Liver (tissue), 3 donors: ENCODE measurements at regions not wholly inside any gene's neighbourhood (a gene's known extent, or its start where the extent isn't known, plus 50 kb on each side); places are given as distances from the start of the nearest gene placed in this dataset.

Experiments used
- FOXA1 ChIP-seq: IDR thresholded peaks from 2 replicates; pipeline ENCODE4 v1.6.1; 2016; ENCODE audit warnings: antibody characterized with exemption
- SP1 ChIP-seq: IDR thresholded peaks from 2 replicates; pipeline ENCODE4 v1.6.1; 2018; ENCODE audit warnings: antibody characterized with exemption, mild to moderate bottlenecking
- TAF1 ChIP-seq: conservative IDR thresholded peaks from 2 replicates; pipeline ENCODE4 v1.6.1; 2016; ENCODE audit warnings: antibody characterized with exemption, mild to moderate bottlenecking
- YY1 ChIP-seq: IDR thresholded peaks from 2 replicates; pipeline ENCODE4 v1.6.1; 2016; ENCODE audit warnings: antibody characterized with exemption, mild to moderate bottlenecking
- TF ChIP-seq, protein P1 (sequence below): fragments of 150-350 bp; IDR thresholded peaks from 2 replicates; pipeline ENCODE4 v1.5.1; 2017; ENCODE audit warnings: improper control_type of control experiment, low read depth, low read length; ENCODE audit not compliant: missing input control
- TF ChIP-seq, protein P2 (sequence below): IDR thresholded peaks from 2 replicates; pipeline ENCODE4 v1.6.1; 2016; ENCODE audit warnings: antibody characterized with exemption, mild to moderate bottlenecking
- donor health status: healthy.
- donor health status: healthy.

DNA sequence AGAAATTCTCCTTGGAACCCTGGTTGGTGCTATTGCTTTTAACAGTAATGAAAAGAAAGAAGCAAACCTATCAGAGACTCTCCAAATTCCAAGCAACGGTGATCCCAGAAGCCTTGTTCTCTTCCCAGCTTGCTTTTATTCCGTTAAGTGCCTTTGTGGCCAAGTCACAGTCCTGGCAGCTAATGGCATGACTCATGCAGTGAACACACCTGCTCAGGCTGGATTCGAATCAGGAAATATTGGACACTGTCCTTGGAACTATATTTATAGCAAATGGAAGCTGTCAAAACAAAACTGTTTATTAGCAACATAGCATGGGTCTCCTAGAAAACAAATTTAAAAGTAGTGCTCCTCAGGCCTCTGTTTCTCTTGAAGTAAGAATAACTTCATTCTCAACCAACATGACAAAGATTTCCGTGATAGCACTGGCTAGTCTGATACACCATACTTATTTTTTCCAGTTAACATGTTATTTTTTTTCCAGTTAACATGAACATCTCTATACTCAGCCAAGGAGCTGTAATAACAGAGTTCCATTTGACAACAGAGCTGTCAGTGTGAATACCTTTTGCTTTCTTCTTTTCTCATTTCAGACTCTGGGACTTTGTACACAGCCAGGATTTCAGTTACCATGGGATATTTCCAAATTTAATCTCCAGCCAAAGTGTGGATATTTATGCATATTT, 502.4 kb downstream of the GADD45G start:
- TF ChIP-seq, protein P1, sequence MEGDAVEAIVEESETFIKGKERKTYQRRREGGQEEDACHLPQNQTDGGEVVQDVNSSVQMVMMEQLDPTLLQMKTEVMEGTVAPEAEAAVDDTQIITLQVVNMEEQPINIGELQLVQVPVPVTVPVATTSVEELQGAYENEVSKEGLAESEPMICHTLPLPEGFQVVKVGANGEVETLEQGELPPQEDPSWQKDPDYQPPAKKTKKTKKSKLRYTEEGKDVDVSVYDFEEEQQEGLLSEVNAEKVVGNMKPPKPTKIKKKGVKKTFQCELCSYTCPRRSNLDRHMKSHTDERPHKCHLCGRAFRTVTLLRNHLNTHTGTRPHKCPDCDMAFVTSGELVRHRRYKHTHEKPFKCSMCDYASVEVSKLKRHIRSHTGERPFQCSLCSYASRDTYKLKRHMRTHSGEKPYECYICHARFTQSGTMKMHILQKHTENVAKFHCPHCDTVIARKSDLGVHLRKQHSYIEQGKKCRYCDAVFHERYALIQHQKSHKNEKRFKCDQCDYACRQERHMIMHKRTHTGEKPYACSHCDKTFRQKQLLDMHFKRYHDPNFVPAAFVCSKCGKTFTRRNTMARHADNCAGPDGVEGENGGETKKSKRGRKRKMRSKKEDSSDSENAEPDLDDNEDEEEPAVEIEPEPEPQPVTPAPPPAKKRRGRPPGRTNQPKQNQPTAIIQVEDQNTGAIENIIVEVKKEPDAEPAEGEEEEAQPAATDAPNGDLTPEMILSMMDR, result no peak
- no peak for TF ChIP-seq TAF1
- TF ChIP-seq FOXA1, result no peak
- TF ChIP-seq SP1, result no peak
- TF ChIP-seq, protein P2, sequence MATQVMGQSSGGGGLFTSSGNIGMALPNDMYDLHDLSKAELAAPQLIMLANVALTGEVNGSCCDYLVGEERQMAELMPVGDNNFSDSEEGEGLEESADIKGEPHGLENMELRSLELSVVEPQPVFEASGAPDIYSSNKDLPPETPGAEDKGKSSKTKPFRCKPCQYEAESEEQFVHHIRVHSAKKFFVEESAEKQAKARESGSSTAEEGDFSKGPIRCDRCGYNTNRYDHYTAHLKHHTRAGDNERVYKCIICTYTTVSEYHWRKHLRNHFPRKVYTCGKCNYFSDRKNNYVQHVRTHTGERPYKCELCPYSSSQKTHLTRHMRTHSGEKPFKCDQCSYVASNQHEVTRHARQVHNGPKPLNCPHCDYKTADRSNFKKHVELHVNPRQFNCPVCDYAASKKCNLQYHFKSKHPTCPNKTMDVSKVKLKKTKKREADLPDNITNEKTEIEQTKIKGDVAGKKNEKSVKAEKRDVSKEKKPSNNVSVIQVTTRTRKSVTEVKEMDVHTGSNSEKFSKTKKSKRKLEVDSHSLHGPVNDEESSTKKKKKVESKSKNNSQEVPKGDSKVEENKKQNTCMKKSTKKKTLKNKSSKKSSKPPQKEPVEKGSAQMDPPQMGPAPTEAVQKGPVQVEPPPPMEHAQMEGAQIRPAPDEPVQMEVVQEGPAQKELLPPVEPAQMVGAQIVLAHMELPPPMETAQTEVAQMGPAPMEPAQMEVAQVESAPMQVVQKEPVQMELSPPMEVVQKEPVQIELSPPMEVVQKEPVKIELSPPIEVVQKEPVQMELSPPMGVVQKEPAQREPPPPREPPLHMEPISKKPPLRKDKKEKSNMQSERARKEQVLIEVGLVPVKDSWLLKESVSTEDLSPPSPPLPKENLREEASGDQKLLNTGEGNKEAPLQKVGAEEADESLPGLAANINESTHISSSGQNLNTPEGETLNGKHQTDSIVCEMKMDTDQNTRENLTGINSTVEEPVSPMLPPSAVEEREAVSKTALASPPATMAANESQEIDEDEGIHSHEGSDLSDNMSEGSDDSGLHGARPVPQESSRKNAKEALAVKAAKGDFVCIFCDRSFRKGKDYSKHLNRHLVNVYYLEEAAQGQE, result no peak
- TF ChIP-seq YY1, result no peak
